Stimulated activated naive B cell treated with anti-CD40 and anti-IgM and Interleukin-4, amounts not matched to agents 10 μg/mL and 1 μg/mL and 100 μg/mL, for 72 hours (primary cell): ENCODE measurements at regions not wholly inside any gene's neighbourhood (a gene's known extent, or its start where the extent isn't known, plus 50 kb on each side); places are given as distances from the start of the nearest gene placed in this dataset.

Source experiments
- ATAC-seq, 2 donors: fragments of 150-1000 bp; cut with Tn5 transposase; replicated peaks; 2 replicates each; pipeline ENCODE4 v1.10.0; 2021; ENCODE audit warnings: moderate library complexity in 1 of 2
- DNase-seq: peaks from one replicate; pipeline ENCODE4 v3.0.0; 2021
- H3K27ac Mint-ChIP-seq: one replicate; pipeline ENCODE4 v1.8.0; 2022; ENCODE audit warnings: mild to moderate bottlenecking, mixed read lengths
- H3K27me3 Mint-ChIP-seq, 2 donors: one replicate each; pipeline ENCODE4 v1.8.0; 2022; ENCODE audit warnings: mixed read lengths in 2 of 2
- H3K36me3 Mint-ChIP-seq, 2 donors: one replicate each; pipeline ENCODE4 v1.8.0; 2022; ENCODE audit warnings: mixed read lengths in 2 of 2, mild to moderate bottlenecking in 1 of 2
- H3K4me1 Mint-ChIP-seq, 2 donors: one replicate each; pipeline ENCODE4 v1.8.0; 2022; ENCODE audit warnings: mixed read lengths in 2 of 2, mild to moderate bottlenecking in 1 of 2
- H3K4me3 Mint-ChIP-seq, 2 donors: one replicate each; pipeline ENCODE4 v1.8.0; 2022; ENCODE audit warnings: mild to moderate bottlenecking in 2 of 2, mixed read lengths in 2 of 2, moderate library complexity in 1 of 2
- H3K9me3 Mint-ChIP-seq, 2 donors: one replicate each; pipeline ENCODE4 v1.8.0; 2022; ENCODE audit warnings: mixed read lengths in 2 of 2, mild to moderate bottlenecking in 1 of 2

- H3K27me3 Mint-ChIP-seq = no peaks in the 10 kb centered on the region
- H3K4me1 Mint-ChIP-seq = peaks cover 0 to 13% of the 10 kb centered on the region in 2 donors
- no peaks in the 10 kb centered on the region for H3K9me3 Mint-ChIP-seq
- H3K27ac Mint-ChIP-seq = no peak overlapping the region
- ATAC-seq (no peak), DNase-seq (no peak)
- H3K36me3 Mint-ChIP-seq = no peaks in the 10 kb centered on the region
- no peak overlapping the region for H3K4me3 Mint-ChIP-seq
Observed at GRCh38 chr9:89880161-89880560, 275.3 kb downstream of the GADD45G start.

GRCh38 chr9:89880721-89881120 lies 275.9 kb downstream of the GADD45G start:
- ATAC-seq (no peak), DNase-seq (no peak)
- Mint-ChIP-seq H3K36me3 (no peaks in the 10 kb centered on the region), H3K27ac (no peak overlapping the region), H3K27me3 (no peaks in the 10 kb centered on the region), H3K9me3 (no peaks in the 10 kb centered on the region), H3K4me3 (no peak overlapping the region), H3K4me1 (peaks cover 0 to 7% of the 10 kb centered on the region in 2 donors)

GRCh38 chr9:89881431-89881830 lies 276.6 kb downstream of the GADD45G start:
- DNase-seq (no peak), ATAC-seq (no peak)
- peaks cover 0 to 2% of the 10 kb centered on the region in 2 donors for H3K4me1 Mint-ChIP-seq
- no peaks in the 10 kb centered on the region for H3K9me3 Mint-ChIP-seq
- H3K27ac Mint-ChIP-seq = no peak overlapping the region
- H3K36me3 Mint-ChIP-seq = no peaks in the 10 kb centered on the region
- no peak overlapping the region for H3K4me3 Mint-ChIP-seq
- no peaks in the 10 kb centered on the region for H3K27me3 Mint-ChIP-seq

- Mint-ChIP-seq H3K27me3 (no peaks in the 10 kb centered on the region), H3K4me1 (no peaks in the 10 kb centered on the region), H3K27ac (no peak overlapping the region), H3K36me3 (no peaks in the 10 kb centered on the region), H3K4me3 (no peak overlapping the region), H3K9me3 (no peaks in the 10 kb centered on the region)
- ATAC-seq (no peak), DNase-seq (no peak)
Observed at GRCh38 chr9:89882930-89883361, 278.1 kb downstream of the GADD45G start.

- no peak for ATAC-seq
- Mint-ChIP-seq H3K27me3 (no peaks in the 10 kb centered on the region), H3K36me3 (no peaks in the 10 kb centered on the region), H3K27ac (no peak overlapping the region), H3K4me3 (no peak overlapping the region), H3K4me1 (no peaks in the 10 kb centered on the region), H3K9me3 (no peaks in the 10 kb centered on the region)
- no peak for DNase-seq
Observed at GRCh38 chr9:89883401-89884341, 278.9 kb downstream of the GADD45G start.

GRCh38 chr9:89884356-89885083 lies 279.7 kb downstream of the GADD45G start:
- ATAC-seq = no peak
- Mint-ChIP-seq H3K4me1 (no peaks in the 10 kb centered on the region), H3K4me3 (no peak overlapping the region), H3K9me3 (no peaks in the 10 kb centered on the region), H3K36me3 (no peaks in the 10 kb centered on the region), H3K27ac (no peak overlapping the region), H3K27me3 (no peaks in the 10 kb centered on the region)
- DNase-seq = no peak

GRCh38 chr9:89885156-89885555 lies 280.3 kb downstream of the GADD45G start:
- no peaks in the 10 kb centered on the region for H3K9me3 Mint-ChIP-seq
- H3K36me3 Mint-ChIP-seq = no peaks in the 10 kb centered on the region
- ATAC-seq = no peak
- no peak overlapping the region for H3K27ac Mint-ChIP-seq
- H3K27me3 Mint-ChIP-seq = peaks cover 0 to 4% of the 10 kb centered on the region in 2 donors
- H3K4me3 Mint-ChIP-seq = no peak overlapping the region
- no peak for DNase-seq
- H3K4me1 Mint-ChIP-seq = no peaks in the 10 kb centered on the region

GRCh38 chr9:89886281-89886700 lies 281.5 kb downstream of the GADD45G start:
- H3K4me1 Mint-ChIP-seq = no peaks in the 10 kb centered on the region
- H3K27me3 Mint-ChIP-seq = peaks cover 0 to 4% of the 10 kb centered on the region in 2 donors
- no peaks in the 10 kb centered on the region for H3K36me3 Mint-ChIP-seq
- no peak overlapping the region for H3K4me3 Mint-ChIP-seq
- ATAC-seq = no peak
- no peaks in the 10 kb centered on the region for H3K9me3 Mint-ChIP-seq
- no peak overlapping the region for H3K27ac Mint-ChIP-seq
- no peak for DNase-seq

- no peak overlapping the region for H3K4me3 Mint-ChIP-seq
- no peaks in the 10 kb centered on the region for H3K36me3 Mint-ChIP-seq
- no peaks in the 10 kb centered on the region for H3K4me1 Mint-ChIP-seq
- ATAC-seq (no peak), DNase-seq (no peak)
- H3K27ac Mint-ChIP-seq = no peak overlapping the region
- no peaks in the 10 kb centered on the region for H3K9me3 Mint-ChIP-seq
- peaks cover 0 to 4% of the 10 kb centered on the region in 2 donors for H3K27me3 Mint-ChIP-seq
Observed at GRCh38 chr9:89887286-89887685, 282.5 kb downstream of the GADD45G start.

GRCh38 chr9:89888233-89888632 lies 283.4 kb downstream of the GADD45G start:
- no peaks in the 10 kb centered on the region for H3K36me3 Mint-ChIP-seq
- H3K27ac Mint-ChIP-seq = no peak overlapping the region
- DNase-seq (no peak), ATAC-seq (no peak)
- H3K9me3 Mint-ChIP-seq = no peaks in the 10 kb centered on the region
- peaks cover 0 to 4% of the 10 kb centered on the region in 2 donors for H3K27me3 Mint-ChIP-seq
- no peak overlapping the region for H3K4me3 Mint-ChIP-seq
- H3K4me1 Mint-ChIP-seq = peaks cover 0 to 2% of the 10 kb centered on the region in 2 donors

- Mint-ChIP-seq H3K4me1 (peaks cover 0 to 2% of the 10 kb centered on the region in 2 donors), H3K9me3 (no peaks in the 10 kb centered on the region), H3K27me3 (peaks cover 0 to 4% of the 10 kb centered on the region in 2 donors), H3K4me3 (no peak overlapping the region), H3K36me3 (no peaks in the 10 kb centered on the region), H3K27ac (no peak overlapping the region)
- DNase-seq (no peak), ATAC-seq (no peak)
Observed at GRCh38 chr9:89888677-89889076, 283.9 kb downstream of the GADD45G start.

- H3K4me3 Mint-ChIP-seq = no peak overlapping the region
- DNase-seq = no peak
- peaks cover 0 to 4% of the 10 kb centered on the region in 2 donors for H3K27me3 Mint-ChIP-seq
Observed at GRCh38 chr9:89889865-89890264, 285.1 kb downstream of the GADD45G start.

GRCh38 chr9:89890326-89890980 lies 285.6 kb downstream of the GADD45G start:
- no peaks in the 10 kb centered on the region for H3K9me3 Mint-ChIP-seq
- no peaks in the 10 kb centered on the region for H3K36me3 Mint-ChIP-seq
- H3K4me1 Mint-ChIP-seq = peaks cover 2 to 4% of the 10 kb centered on the region in 2 donors
- ATAC-seq (no peak), DNase-seq (no peak)
- peaks cover 0 to 4% of the 10 kb centered on the region in 2 donors for H3K27me3 Mint-ChIP-seq
- H3K4me3 Mint-ChIP-seq = no peak overlapping the region
- H3K27ac Mint-ChIP-seq = no peak overlapping the region

More at GRCh38 chr9:89889865-89890264, 285.1 kb downstream of the GADD45G start:
- ATAC-seq = no peak
- Mint-ChIP-seq H3K27ac (no peak overlapping the region), H3K9me3 (no peaks in the 10 kb centered on the region), H3K4me1 (peaks cover 0 to 2% of the 10 kb centered on the region in 2 donors), H3K36me3 (no peaks in the 10 kb centered on the region)

- ATAC-seq (no peak), DNase-seq (no peak)
- Mint-ChIP-seq H3K9me3 (no peaks in the 10 kb centered on the region), H3K4me1 (peaks cover 3 to 10% of the 10 kb centered on the region in 2 donors), H3K4me3 (no peak overlapping the region), H3K36me3 (no peaks in the 10 kb centered on the region), H3K27me3 (peaks cover 0 to 4% of the 10 kb centered on the region in 2 donors), H3K27ac (no peak overlapping the region)
Observed at GRCh38 chr9:89891221-89891590, 286.4 kb downstream of the GADD45G start.
